HCT116 (cell line): ENCODE measurements at regions not wholly inside any gene's neighbourhood (a gene's known extent, or its start where the extent isn't known, plus 50 kb on each side); places are given as distances from the start of the nearest gene placed in this dataset.

Experiments
- CTCF ChIP-seq, 3 experiments: fragments of 200-600 bp in 1 of 3; sonication (generic) in 1 of 3; IDR thresholded peaks in 2 of 3; conservative IDR thresholded peaks in 1 of 3; 2 replicates each; pipeline ENCODE4 v1.5.1; 2012 to 2017; ENCODE audit warnings: low read depth in 2 of 3, low read length in 2 of 3, antibody characterized with exemption in 1 of 3, borderline replicate concordance in 1 of 3, control low read depth in 1 of 3, mild to moderate bottlenecking in 1 of 3, mixed read lengths in 1 of 3, mixed run types in 1 of 3, moderate library complexity in 1 of 3; ENCODE audit not compliant: insufficient read depth in 1 of 3
- EZH2 ChIP-seq: fragments of 200-600 bp; sonication (generic); IDR thresholded peaks from 2 replicates; pipeline ENCODE4 v1.6.1; 2017; ENCODE audit warnings: antibody characterized with exemption, mixed run types
- EZH2phosphoT487 ChIP-seq: fragments of 200-600 bp; IDR thresholded peaks from 2 replicates; pipeline ENCODE4 v1.6.1; 2018; ENCODE audit warnings: antibody characterized with exemption, borderline replicate concordance
- POLR2A ChIP-seq: IDR thresholded peaks from 2 replicates; pipeline ENCODE4 v1.7.0; 2011; ENCODE audit warnings: borderline replicate concordance; ENCODE audit not compliant: insufficient read depth, insufficient read length; ENCODE audit errors: extremely low read depth
- SP1 ChIP-seq: IDR thresholded peaks from 2 replicates; pipeline ENCODE4 v1.6.1; 2012; ENCODE audit warnings: low read depth
- TCF7L2 ChIP-seq: IDR thresholded peaks from 2 replicates; pipeline ENCODE4 v1.7.0; 2011; ENCODE audit warnings: borderline replicate concordance, inconsistent platforms; ENCODE audit not compliant: insufficient read depth, insufficient read length; ENCODE audit errors: extremely low read depth

- TF ChIP-seq EZH2phosphoT487 (no peak), CTCF (IDR thresholded peaks at IDR 0.05 in 2 of 3, conservative IDR thresholded peaks at IDR 0.05 in 1 of 3; ENCODE audit: borderline replicate concordance in 1 of 3, insufficient read depth in 1 of 3, low read depth in 2 of 3, low read length in 2 of 3) (no peak), EZH2 (no peak), SP1 (no peak), TCF7L2 (no peak), POLR2A (no peak)
These were observed 309.4 kb upstream of the SOX2 start for GRCh38 chr3:181402347-181402746.
